ENCODE measurements at regions not wholly inside any gene's neighbourhood (a gene's known extent, or its start where the extent isn't known, plus 50 kb on each side); places are given as distances from the start of the nearest gene placed in this dataset.

DNA sequence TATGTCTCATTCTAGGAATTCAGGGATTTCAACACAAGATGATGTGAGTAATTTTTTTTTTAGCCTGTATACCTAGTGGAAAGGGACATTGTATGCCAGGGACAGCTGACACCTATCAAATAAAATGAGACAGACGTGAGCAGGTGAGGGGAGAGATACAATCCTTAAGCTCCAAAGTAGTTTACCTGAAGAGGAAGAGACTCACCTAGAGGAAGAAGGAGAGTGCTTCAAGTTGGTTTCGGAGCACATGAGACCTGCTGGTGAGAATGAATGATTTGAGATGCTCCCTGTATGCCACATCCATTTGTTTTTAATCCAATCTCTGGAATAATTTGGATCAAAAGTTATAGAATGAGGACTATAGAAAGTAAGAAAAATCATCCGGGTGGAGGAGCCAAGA, 915.4 kb upstream of the FBXO33 start:
- TF ChIP-seq, protein P1, sequence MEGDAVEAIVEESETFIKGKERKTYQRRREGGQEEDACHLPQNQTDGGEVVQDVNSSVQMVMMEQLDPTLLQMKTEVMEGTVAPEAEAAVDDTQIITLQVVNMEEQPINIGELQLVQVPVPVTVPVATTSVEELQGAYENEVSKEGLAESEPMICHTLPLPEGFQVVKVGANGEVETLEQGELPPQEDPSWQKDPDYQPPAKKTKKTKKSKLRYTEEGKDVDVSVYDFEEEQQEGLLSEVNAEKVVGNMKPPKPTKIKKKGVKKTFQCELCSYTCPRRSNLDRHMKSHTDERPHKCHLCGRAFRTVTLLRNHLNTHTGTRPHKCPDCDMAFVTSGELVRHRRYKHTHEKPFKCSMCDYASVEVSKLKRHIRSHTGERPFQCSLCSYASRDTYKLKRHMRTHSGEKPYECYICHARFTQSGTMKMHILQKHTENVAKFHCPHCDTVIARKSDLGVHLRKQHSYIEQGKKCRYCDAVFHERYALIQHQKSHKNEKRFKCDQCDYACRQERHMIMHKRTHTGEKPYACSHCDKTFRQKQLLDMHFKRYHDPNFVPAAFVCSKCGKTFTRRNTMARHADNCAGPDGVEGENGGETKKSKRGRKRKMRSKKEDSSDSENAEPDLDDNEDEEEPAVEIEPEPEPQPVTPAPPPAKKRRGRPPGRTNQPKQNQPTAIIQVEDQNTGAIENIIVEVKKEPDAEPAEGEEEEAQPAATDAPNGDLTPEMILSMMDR (IDR thresholded peaks at IDR 0.05), result no peak
- no peak for TF ChIP-seq POLR2A (IDR thresholded peaks at IDR 0.05)
